K562 (cell line): ENCODE measurements at regions not wholly inside any gene's neighbourhood (a gene's known extent, or its start where the extent isn't known, plus 50 kb on each side); places are given as distances from the start of the nearest gene placed in this dataset.

Experiments used
- ATAC-seq: fragments of 200-7000 bp; cut with Tn5 transposase; 3 replicates; pipeline ENCODE4 v1.9.1; 2020; ENCODE audit warnings: moderate library complexity
- BruUV-seq: library from RNA; stranded (reverse); fragments of 400-500 nt; replicated peaks from 2 replicates; lab custom pipeline; 2021; lab: Mats Ljungman, UMichigan
- CTCF ChIA-PET: fragments of 300-600 bp; formaldehyde crosslinking; extraction: SDS; loops from one replicate; lab custom pipeline; 2021; ENCODE audit warnings: low intra/inter-chr PET ratio; lab: Yijun Ruan, JAX
- POLR2A ChIA-PET: fragments of 300-600, 350-650 bp; sonication (Branson Sonifier 250); formaldehyde crosslinking; extraction: SDS; loops from one replicate; lab custom pipeline; 2021; ENCODE audit warnings: antibody characterized with exemption, inconsistent platforms; lab: Yijun Ruan, JAX
- DNase-seq, 4 experiments: peaks; one replicate each; pipeline versions ENCODE4 v3.0.0 to v3.0.0-alpha.2; 2011 to 2018; ENCODE audit warnings: low spot score in 3 of 4, mixed read lengths in 3 of 4; ENCODE audit errors: extremely low read depth in 1 of 4
- FAIRE-seq: peaks from 2 replicates; lab custom pipeline; 2011; peaks lifted over from hg19 to GRCh38; lab: Jason Lieb, UNC
- H2AFZ ChIP-seq: 2 replicates; pipeline ENCODE4 v1.6.0; 2011; ENCODE audit warnings: low read depth, low read length, control low read depth, inconsistent platforms
- H3K27ac ChIP-seq: fragments of 200-600 bp; 3 replicates; pipeline ENCODE4 v1.8.0; 2011; ENCODE audit warnings: low read depth, mild to moderate bottlenecking, control low read depth, inconsistent platforms, low read length, moderate library complexity, mixed read lengths; ENCODE audit errors: extremely low read depth
- H3K27me3 ChIP-seq, 2 experiments: fragments of 300-600 bp in 1 of 2; 2 replicates in 1 of 2; 3 replicates in 1 of 2; pipeline versions ENCODE4 v1.6.0 to v1.8.0; 2011; ENCODE audit warnings: inconsistent platforms in 2 of 2, low read length in 2 of 2, mild to moderate bottlenecking in 1 of 2, mixed read lengths in 1 of 2, moderate library complexity in 1 of 2; ENCODE audit not compliant: control insufficient read depth in 2 of 2, insufficient read depth in 2 of 2
- H3K36me3 ChIP-seq: fragments of 300-600 bp; 3 replicates; pipeline ENCODE4 v1.8.0; 2011; ENCODE audit warnings: mild to moderate bottlenecking, low read length, inconsistent platforms; ENCODE audit not compliant: control insufficient read depth, insufficient read depth
- H3K4me1 ChIP-seq, 2 experiments: fragments of 200-600 bp in 1 of 2; replicated peaks in 1 of 2; 2 replicates in 1 of 2; 3 replicates in 1 of 2; pipeline versions ENCODE4 v1.5.1 to v1.8.0; 2011; ENCODE audit warnings: inconsistent platforms in 2 of 2, low read length in 2 of 2, mild to moderate bottlenecking in 1 of 2, mixed read lengths in 1 of 2, moderate library complexity in 1 of 2; ENCODE audit not compliant: control insufficient read depth in 2 of 2, insufficient read depth in 2 of 2
- H3K4me2 ChIP-seq: 2 replicates; pipeline ENCODE4 v1.6.1; 2011; ENCODE audit warnings: low read length, control low read depth, inconsistent platforms, mixed read lengths; ENCODE audit not compliant: insufficient read depth
- H3K4me3 ChIP-seq: fragments of 200-600 bp; sonication (generic), shearing (Covaris generic); 2 replicates; pipeline ENCODE4 v1.5.1; 2016; ENCODE audit warnings: control low read depth, inconsistent platforms
- H3K79me2 ChIP-seq: fragments of 200-600 bp; 3 replicates; pipeline ENCODE4 v1.8.0; 2011; ENCODE audit warnings: low read length, inconsistent platforms; ENCODE audit not compliant: control insufficient read depth, insufficient read depth
- H3K9ac ChIP-seq, 2 experiments: 2 replicates each; pipeline versions ENCODE4 v1.6.0 to v1.6.1; 2011; ENCODE audit warnings: low read depth in 2 of 2, low read length in 2 of 2, control low read depth in 1 of 2, inconsistent platforms in 1 of 2, mild to moderate bottlenecking in 1 of 2, mixed read lengths in 1 of 2; ENCODE audit not compliant: insufficient read depth in 1 of 2
- H3K9me1 ChIP-seq: one replicate; pipeline ENCODE4 v1.6.0; 2011; ENCODE audit warnings: inconsistent platforms, mild to moderate bottlenecking, low read length, moderate library complexity; ENCODE audit not compliant: control insufficient read depth, insufficient read depth
- H3K9me3 ChIP-seq: replicated peaks from 2 replicates; pipeline ENCODE4 v1.5.1; 2011; ENCODE audit warnings: low read depth, low read length, inconsistent platforms; ENCODE audit not compliant: control insufficient read depth, insufficient read depth
- H4K20me1 ChIP-seq: replicated peaks from 2 replicates; pipeline ENCODE4 v1.6.1; 2011; ENCODE audit warnings: low read length, inconsistent platforms, mixed read lengths; ENCODE audit not compliant: control insufficient read depth, insufficient read depth
- E2F4 ChIP-seq: sonication (generic); formaldehyde crosslinking; IDR thresholded peaks from 2 replicates; pipeline ENCODE4 v1.8.0; 2022; ENCODE audit warnings: mild to moderate bottlenecking, low read depth, missing genetic modification reagents
- EP400 ChIP-seq: fragments of 450-650 bp; IDR thresholded peaks from 2 replicates; pipeline ENCODE4 v1.6.1; 2017; ENCODE audit warnings: antibody characterized with exemption, mild to moderate bottlenecking, moderate library complexity
- KLF16 ChIP-seq: IDR thresholded peaks from 2 replicates; pipeline ENCODE4 v1.6.1; 2016; ENCODE audit warnings: antibody characterized with exemption
- MGA ChIP-seq: fragments of 450-650 bp; IDR thresholded peaks from 2 replicates; pipeline ENCODE4 v1.6.1; 2016; ENCODE audit warnings: mild to moderate bottlenecking, moderate library complexity
- NCOA1 ChIP-seq: fragments of 450-650 bp; IDR thresholded peaks from 2 replicates; pipeline ENCODE4 v1.6.1; 2016; ENCODE audit warnings: low read depth
- PHF20 ChIP-seq: fragments of 450-650 bp; IDR thresholded peaks from 2 replicates; pipeline ENCODE4 v1.6.1; 2018; ENCODE audit not compliant: partially characterized antibody
- ZNF239 ChIP-seq: fragments of 250-450 bp; sonication (Bioruptor Pico); IDR thresholded peaks from 2 replicates; pipeline ENCODE4 v1.4.0; 2020; ENCODE audit warnings: mild to moderate bottlenecking
- WGBS: fragments of 100-300 bp; shearing (Covaris generic); methylation state at CpG from one replicate; pipeline ENCODE4 v1.1.6; 2016; ENCODE audit warnings: low coverage, mixed read lengths; ENCODE audit not compliant: insufficient coverage; ENCODE audit errors: missing lambda C conversion rate; 5-methylcytosine and 5-hydroxymethylcytosine counted together
- in situ Hi-C: fragments of 300-500 bp; cut with MboI; formaldehyde crosslinking; loops from 4 replicates; pipeline ENCODE4 v1.15.0; 2018; ENCODE audit warnings: inconsistent platforms, mixed read lengths
- intact Hi-C: fragments of 100-400 bp; cut with micrococcal nuclease; formaldehyde crosslinking; loops from 2 replicates; pipeline ENCODE4 v1.14.2; 2022

- in situ Hi-C loops: loop anchor here (5.0 to 10.0 kb wide), 2 partner anchors 517 to 684 kb away; no protein-coding TSS in a partner anchor
- Histone ChIP-seq H3K27me3 (no peaks in the 10 kb centered on the region), H3K27ac (no peak overlapping the region), H3K79me2 (no peaks in the 10 kb centered on the region)
- 83% methylated on average over 32 of the region's 41 CpGs for WGBS
- POLR2A ChIA-PET: no interaction called here
- no peak for TF ChIP-seq EP400
- TF ChIP-seq KLF16: no peak
- TF ChIP-seq ZNF239 (CRISPR knock-in tag): no peak
- no peak for TF ChIP-seq PHF20
- no peak for TF ChIP-seq E2F4 (CRISPR knock-in tag)
- TF ChIP-seq NCOA1: no peak
- TF ChIP-seq MGA: no peak
- TF ChIP-seq, all 486 proteins: peak for 0
- Histone ChIP-seq H3K9ac (no peak overlapping the region), H3K9me1 (no peaks in the 10 kb centered on the region), H3K4me3 (no peak overlapping the region), H4K20me1 (no peaks in the 10 kb centered on the region), H3K4me2 (no peak overlapping the region), H3K36me3 (no peaks in the 10 kb centered on the region), H3K4me1 (peaks cover 0 to 29% of the 10 kb centered on the region in 2 experiments; a peak in 3 of 5 replicates), H2AFZ (no peak overlapping the region), H3K9me3 (no peaks in the 10 kb centered on the region)
- CTCF ChIA-PET: no interaction called here
- FAIRE-seq: no peak
- no TSS peak for BruUV-seq
- DNase-seq: no peak
- intact Hi-C loops: loop anchor here (10.0 kb wide), 2 partner anchors 303 to 687 kb away; no protein-coding TSS in a partner anchor
- no peak for ATAC-seq
Measured at GRCh38 chr20:30281584-30282197, 975.8 kb upstream of the DEFB115 start.
